HEK293 (cell line): ENCODE measurements at regions not wholly inside any gene's neighbourhood (a gene's known extent, or its start where the extent isn't known, plus 50 kb on each side); places are given as distances from the start of the nearest gene placed in this dataset.

Experiments used
- CTCF ChIP-seq: fragments of 450-650 bp; formaldehyde crosslinking; IDR thresholded peaks from 2 replicates; pipeline ENCODE4 v1.5.1; 2016; ENCODE audit warnings: missing biosample characterization, missing genetic modification characterization
- IKZF3 ChIP-seq: fragments of 450-650 bp; IDR thresholded peaks from 2 replicates; pipeline ENCODE4 v1.5.0; 2018; ENCODE audit warnings: missing biosample characterization, mild to moderate bottlenecking, missing genetic modification characterization, moderate library complexity
- KLF16 ChIP-seq: fragments of 450-650 bp; formaldehyde crosslinking; IDR thresholded peaks from 2 replicates; pipeline ENCODE4 v1.5.1; 2017; ENCODE audit warnings: missing biosample characterization, missing genetic modification characterization
- KLF8 ChIP-seq: fragments of 450-650 bp; formaldehyde crosslinking; IDR thresholded peaks from 2 replicates; pipeline ENCODE4 v1.5.1; 2016; ENCODE audit warnings: missing biosample characterization, missing genetic modification characterization
- YY1 ChIP-seq: fragments of 450-650 bp; formaldehyde crosslinking; IDR thresholded peaks from 2 replicates; pipeline ENCODE4 v1.5.1; 2018; ENCODE audit warnings: missing biosample characterization, missing genetic modification characterization
- ZBTB10 ChIP-seq: fragments of 450-650 bp; formaldehyde crosslinking; IDR thresholded peaks from 2 replicates; pipeline ENCODE4 v1.5.1; 2016; ENCODE audit warnings: missing biosample characterization, missing genetic modification characterization
- ZFP37 ChIP-seq: fragments of 450-650 bp; formaldehyde crosslinking; IDR thresholded peaks from 2 replicates; pipeline ENCODE4 v1.5.1; 2016; ENCODE audit warnings: missing biosample characterization, missing genetic modification characterization
- ZNF24 ChIP-seq: fragments of 450-650 bp; formaldehyde crosslinking; IDR thresholded peaks from 2 replicates; pipeline ENCODE4 v1.5.1; 2016; ENCODE audit warnings: missing biosample characterization, missing genetic modification characterization
- ZNF341 ChIP-seq: fragments of 450-650 bp; formaldehyde crosslinking; IDR thresholded peaks from 2 replicates; pipeline ENCODE4; 2016; ENCODE audit warnings: low read depth, missing biosample characterization, missing genetic modification characterization
- ZNF48 ChIP-seq: fragments of 450-650 bp; formaldehyde crosslinking; IDR thresholded peaks from 2 replicates; pipeline ENCODE4 v1.5.1; 2016; ENCODE audit warnings: missing biosample characterization, missing genetic modification characterization
- ZNF501 ChIP-seq: fragments of 450-650 bp; formaldehyde crosslinking; IDR thresholded peaks from 2 replicates; pipeline ENCODE4 v1.5.1; 2016; ENCODE audit warnings: missing biosample characterization, missing genetic modification characterization
- ZNF544 ChIP-seq: fragments of 450-650 bp; formaldehyde crosslinking; IDR thresholded peaks from 2 replicates; pipeline ENCODE4 v1.5.0; 2017; ENCODE audit warnings: missing biosample characterization, missing genetic modification characterization
- ZSCAN5A ChIP-seq: fragments of 450-650 bp; formaldehyde crosslinking; IDR thresholded peaks from 2 replicates; pipeline ENCODE4 v1.5.1; 2016; ENCODE audit warnings: missing biosample characterization, missing genetic modification characterization

- TF ChIP-seq ZBTB10 (tag by site-specific recombination), result no peak
- no peak for TF ChIP-seq ZNF48 (tag by site-specific recombination)
- TF ChIP-seq CTCF (tag by site-specific recombination), result no peak
- no peak for TF ChIP-seq IKZF3 (tag by site-specific recombination)
- TF ChIP-seq YY1 (tag by site-specific recombination), result no peak
- TF ChIP-seq ZSCAN5A (tag by site-specific recombination), result no peak
- TF ChIP-seq ZFP37 (tag by site-specific recombination), result no peak
- TF ChIP-seq KLF8, result no peak
- TF ChIP-seq ZNF24 (tag by site-specific recombination), result no peak
- no peak for TF ChIP-seq ZNF501
- TF ChIP-seq ZNF544 (tag by site-specific recombination), result no peak
- no peak for TF ChIP-seq ZNF341 (tag by site-specific recombination)
- TF ChIP-seq KLF16 (tag by site-specific recombination), result no peak
Measured at GRCh38 chr10:33571616-33572015, 237.1 kb upstream of the NRP1 start.
